Upper lobe of left lung (tissue), 6 donors: ENCODE measurements at regions not wholly inside any gene's neighbourhood (a gene's known extent, or its start where the extent isn't known, plus 50 kb on each side); places are given as distances from the start of the nearest gene placed in this dataset.
"Not testable (repeated sequence)": the region's sequence is repeated elsewhere in the genome, so short reads cannot be mapped to it uniquely, and the experiment has no call there.

Source experiments
- ATAC-seq, 2 donors: fragments of 200-7000 bp; cut with Tn5 transposase; one replicate each; pipeline ENCODE4 v1.9.1; 2022; ENCODE audit warnings: mild to moderate bottlenecking in 2 of 2, moderate library complexity in 2 of 2; ENCODE audit not compliant: low FRiP score in 2 of 2
- DNase-seq, 2 donors: peaks; one replicate each; pipeline ENCODE4 v3.0.0-alpha.2; 2019 to 2020
- H3K27ac ChIP-seq, 4 donors: fragments of 200-600 bp; sonication (generic); one replicate each; pipeline ENCODE4 v1.5.1; 2016 to 2019
- H3K27me3 ChIP-seq, 4 donors: fragments of 200-600 bp; sonication (generic); one replicate each; pipeline ENCODE4 v1.5.1; 2017 to 2019
- H3K36me3 ChIP-seq, 4 donors: fragments of 200-600 bp; sonication (generic); one replicate each; pipeline ENCODE4 v1.5.1; 2016 to 2019
- H3K4me1 ChIP-seq, 4 donors: fragments of 200-600 bp; sonication (generic); one replicate each; pipeline ENCODE4 v1.5.1; 2018 to 2019
- H3K4me3 ChIP-seq, 4 donors: fragments of 200-600 bp; sonication (generic); one replicate each; pipeline ENCODE4 v1.5.1; 2017 to 2019; ENCODE audit warnings: mild to moderate bottlenecking in 2 of 4, moderate library complexity in 1 of 4
- H3K9me3 ChIP-seq, 4 donors: fragments of 200-600 bp; sonication (generic); one replicate each; pipeline ENCODE4 v1.5.1; 2018 to 2019
- CTCF ChIP-seq, 6 experiments: fragments of 450-650 bp in 4 of 6; fragments of 200-600 bp in 2 of 6; sonication (generic) in 2 of 6; IDR thresholded peaks; one replicate each; pipeline ENCODE4 v1.5.1; 2016 to 2019; ENCODE audit warnings: antibody characterized with exemption in 6 of 6
- EP300 ChIP-seq, 4 donors: sonication (generic); formaldehyde crosslinking; IDR thresholded peaks; one replicate each; pipeline ENCODE4 v1.5.1; 2017; ENCODE audit warnings: antibody characterized with exemption in 4 of 4, control low read depth in 2 of 4
- POLR2A ChIP-seq, 4 donors: fragments of 450-650 bp; IDR thresholded peaks; one replicate each; pipeline ENCODE4 v1.5.1; 2016 to 2017; ENCODE audit warnings: antibody characterized with exemption in 4 of 4, mild to moderate bottlenecking in 2 of 4
- POLR2AphosphoS5 ChIP-seq, 2 donors: sonication (generic); formaldehyde crosslinking; IDR thresholded peaks; one replicate each; pipeline ENCODE4 v1.5.1; 2017; ENCODE audit warnings: antibody characterized with exemption in 2 of 2
- WGBS, 2 donors: methylation state at CpG; one replicate each; pipeline ENCODE4 v1.1.5; 2017 to 2018; 5-methylcytosine and 5-hydroxymethylcytosine counted together
- donor health status: DM: no; HTN: no; CAD: no; lungs with moderate emphysema.
- donor health status: DM: no; HTN: yes; CAD: no; lungs with severe emphysema.

- Histone ChIP-seq H3K36me3 (no peaks in the 10 kb centered on the region), H3K9me3 (no peaks in the 10 kb centered on the region), H3K27me3 (peaks cover 0 to 3% (median 0%) of the 10 kb centered on the region in 4 donors), H3K4me1 (no peaks in the 10 kb centered on the region), H3K27ac (no peak overlapping the region), H3K4me3 (no peak overlapping the region)
- TF ChIP-seq POLR2AphosphoS5 (IDR thresholded peaks at IDR 0.05) (no peak), EP300 (IDR thresholded peaks at IDR 0.05) (no peak), CTCF (IDR thresholded peaks at IDR 0.05) (no peak), POLR2A (IDR thresholded peaks at IDR 0.05) (no peak)
- DNase-seq (no peak), ATAC-seq (no peak)
- 78 to 86% methylated on average over 3 of the region's 3 CpGs for WGBS, 2 donors
Measured at GRCh38 chr14:38669027-38669426, 413.1 kb upstream of the CLEC14A start.

DNA sequence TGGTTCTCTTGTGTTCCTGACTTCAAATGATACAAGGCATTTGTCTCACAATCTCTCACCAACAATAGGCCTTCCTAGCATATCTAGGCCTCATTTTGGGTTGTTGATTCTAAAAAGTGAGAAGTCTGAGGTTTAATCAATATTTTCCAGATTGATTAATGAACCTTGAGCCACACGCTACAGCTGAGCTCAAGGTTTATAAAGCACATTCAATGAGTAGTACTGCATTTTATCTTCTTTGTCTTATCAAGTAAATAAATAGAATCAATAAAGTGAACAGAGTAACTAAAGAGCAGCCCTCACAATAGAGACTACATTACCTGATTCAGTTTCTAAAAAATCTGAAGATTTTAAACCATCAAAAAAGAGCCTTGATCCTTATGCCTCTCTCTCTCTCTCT lies 407.5 kb upstream of the CLEC14A start:
- no peak overlapping the region for H3K27ac ChIP-seq
- no peaks in the 10 kb centered on the region for H3K4me1 ChIP-seq
- TF ChIP-seq POLR2A (IDR thresholded peaks at IDR 0.05) = no peak
- TF ChIP-seq POLR2AphosphoS5 (IDR thresholded peaks at IDR 0.05) = no peak
- no peak for TF ChIP-seq EP300 (IDR thresholded peaks at IDR 0.05)
- TF ChIP-seq CTCF (IDR thresholded peaks at IDR 0.05) = no peak
- DNase-seq = no peak
- peaks cover 0 to 3% (median under 1%) of the 10 kb centered on the region in 4 donors for H3K27me3 ChIP-seq
- H3K36me3 ChIP-seq = no peaks in the 10 kb centered on the region
- no peak overlapping the region for H3K4me3 ChIP-seq
- H3K9me3 ChIP-seq = no peaks in the 10 kb centered on the region
- no peak for ATAC-seq
- 87 to 96% methylated on average over 1 of the region's 1 CpG for WGBS, 2 donors

GRCh38 chr14:38662781-38663180 lies 406.9 kb upstream of the CLEC14A start:
- no peak for DNase-seq
- 48 to 74% methylated on average over 3 of the region's 3 CpGs for WGBS, 2 donors
- Histone ChIP-seq H3K4me1 (no peaks in the 10 kb centered on the region), H3K36me3 (no peaks in the 10 kb centered on the region), H3K9me3 (no peaks in the 10 kb centered on the region), H3K27ac (no peak overlapping the region), H3K4me3 (no peak overlapping the region), H3K27me3 (peaks cover 0 to 3% (median under 1%) of the 10 kb centered on the region in 4 donors)
- ATAC-seq = peak in 1 of 2 donors; percentile 28
- TF ChIP-seq CTCF (IDR thresholded peaks at IDR 0.05) (no peak), POLR2AphosphoS5 (IDR thresholded peaks at IDR 0.05) (no peak), EP300 (IDR thresholded peaks at IDR 0.05) (no peak), POLR2A (IDR thresholded peaks at IDR 0.05) (no peak)

DNA sequence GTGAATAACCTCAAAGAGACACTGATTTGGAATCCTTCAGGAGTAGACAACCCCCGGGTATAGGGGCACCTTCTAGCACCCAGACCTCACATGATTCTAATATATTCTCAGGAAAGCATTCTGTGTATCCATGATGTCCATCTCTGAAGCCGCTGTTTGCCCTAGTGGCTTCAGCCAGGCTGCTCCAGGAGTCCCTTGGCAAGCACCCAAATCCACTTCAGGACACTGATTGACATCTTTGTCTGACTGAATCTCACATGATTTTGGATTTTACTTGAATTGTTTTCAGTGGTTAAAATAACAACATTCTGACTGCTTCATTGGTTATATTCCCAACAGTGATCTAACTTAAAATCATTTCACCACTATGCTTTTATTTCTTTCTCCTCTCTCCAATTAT lies 390.5 kb upstream of the CLEC14A start:
- no peak overlapping the region for H3K4me3 ChIP-seq
- H3K36me3 ChIP-seq = no peaks in the 10 kb centered on the region
- WGBS, 2 donors = 79 to 88% methylated on average over 1 to 2 of the region's 2 CpGs
- ATAC-seq (no peak), DNase-seq (no peak)
- TF ChIP-seq EP300 (IDR thresholded peaks at IDR 0.05) = no peak
- TF ChIP-seq POLR2AphosphoS5 (IDR thresholded peaks at IDR 0.05) = no peak
- TF ChIP-seq POLR2A (IDR thresholded peaks at IDR 0.05) = no peak
- TF ChIP-seq CTCF (IDR thresholded peaks at IDR 0.05) = no peak
- H3K27me3 ChIP-seq = no peaks in the 10 kb centered on the region
- H3K4me1 ChIP-seq = no peaks in the 10 kb centered on the region
- H3K27ac ChIP-seq = no peak overlapping the region
- H3K9me3 ChIP-seq = no peaks in the 10 kb centered on the region

DNA sequence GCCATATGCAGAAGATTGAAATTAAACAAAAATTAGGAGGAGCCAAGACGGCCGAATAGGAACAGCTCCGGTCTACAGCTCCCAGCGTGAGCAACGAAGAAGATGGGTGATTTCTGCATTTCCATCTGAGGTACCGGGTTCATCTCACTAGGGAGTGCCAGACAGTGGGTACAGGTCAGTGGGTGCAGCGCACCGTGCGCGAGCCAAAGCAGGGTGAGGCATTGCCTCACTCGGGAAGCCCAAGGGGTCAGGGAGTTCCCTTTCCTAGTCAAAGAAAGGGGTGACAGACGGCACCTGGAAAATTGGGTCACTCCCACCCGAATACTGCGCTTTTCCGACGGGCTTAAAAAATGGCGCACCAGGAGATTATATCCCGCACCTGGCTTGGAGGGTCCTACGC lies 379.0 kb upstream of the CLEC14A start:
- H3K4me3 ChIP-seq, H3K27me3 ChIP-seq, H3K27ac ChIP-seq, H3K36me3 ChIP-seq, ATAC-seq, H3K4me1 ChIP-seq, H3K9me3 ChIP-seq: not testable (repeated sequence)
- 95 to 97% methylated on average over 19 of the region's 19 CpGs for WGBS, 2 donors
- DNase-seq = peak in 1 of 2 donors; percentile 36
